ENCODE measurements at regions not wholly inside any gene's neighbourhood (a gene's known extent, or its start where the extent isn't known, plus 50 kb on each side); places are given as distances from the start of the nearest gene placed in this dataset.

GRCh38 chr20:9940329-9940728 lies 94.5 kb upstream of the ANKEF1 start:
- no peak overlapping the region for H3K4me3 ChIP-seq (ENCODE audit: low read length)
- DNase-seq (ENCODE audit: low read depth), result no peak
- TF ChIP-seq CTCF (conservative IDR thresholded peaks at IDR 0.05; ENCODE audit: low read length), result no peak

GRCh38 chr20:9939231-9939630 lies 95.6 kb upstream of the ANKEF1 start:
- TF ChIP-seq CTCF (conservative IDR thresholded peaks at IDR 0.05; ENCODE audit: low read length), result no peak
- no peak overlapping the region for H3K4me3 ChIP-seq (ENCODE audit: low read length)
- no peak for DNase-seq (ENCODE audit: low read depth)

- no peak for DNase-seq (ENCODE audit: low read depth)
- TF ChIP-seq CTCF (conservative IDR thresholded peaks at IDR 0.05; ENCODE audit: low read length), result no peak
- no peak overlapping the region for H3K4me3 ChIP-seq (ENCODE audit: low read length)
These were observed 96.4 kb upstream of the PAK5 start for GRCh38 chr20:9935285-9935684.

- no peak for TF ChIP-seq CTCF (conservative IDR thresholded peaks at IDR 0.05; ENCODE audit: low read length)
- H3K4me3 ChIP-seq (ENCODE audit: low read length), result no peak overlapping the region
- DNase-seq (ENCODE audit: low read depth), result no peak
These were observed 91.3 kb upstream of the PAK5 start for GRCh38 chr20:9930142-9930541.

- H3K4me3 ChIP-seq (ENCODE audit: low read length), result no peak overlapping the region
- no peak for DNase-seq (ENCODE audit: low read depth)
- TF ChIP-seq CTCF (conservative IDR thresholded peaks at IDR 0.05; ENCODE audit: low read length), result no peak
These were observed 90.1 kb upstream of the PAK5 start for GRCh38 chr20:9928955-9929354.

- no peak overlapping the region for H3K4me3 ChIP-seq (ENCODE audit: low read length)
- no peak for TF ChIP-seq CTCF (conservative IDR thresholded peaks at IDR 0.05; ENCODE audit: low read length)
- no peak for DNase-seq (ENCODE audit: low read depth)
These were observed 89.4 kb upstream of the PAK5 start for GRCh38 chr20:9928281-9928737.

- no peak for TF ChIP-seq CTCF (conservative IDR thresholded peaks at IDR 0.05; ENCODE audit: low read length)
- H3K4me3 ChIP-seq (ENCODE audit: low read length), result no peak overlapping the region
- DNase-seq (ENCODE audit: low read depth), result no peak
These were observed 88.3 kb upstream of the PAK5 start for GRCh38 chr20:9927224-9927623.
